Keratinocyte (primary cell): ENCODE measurements at regions not wholly inside any gene's neighbourhood (a gene's known extent, or its start where the extent isn't known, plus 50 kb on each side); places are given as distances from the start of the nearest gene placed in this dataset.

Experiments
- DNase-seq: peaks from one replicate; pipeline ENCODE4 v3.0.0-alpha.2; 2011; ENCODE audit warnings: low read depth, missing footprints, low spot score
- FAIRE-seq: peaks from 2 replicates; lab custom pipeline; 2011; peaks lifted over from hg19 to GRCh38; lab: Jason Lieb, UNC
- H2AFZ ChIP-seq: 2 replicates; pipeline ENCODE4 v1.6.0; 2012; ENCODE audit warnings: low read length, control low read depth, inconsistent platforms; ENCODE audit not compliant: control insufficient read depth
- H3K27ac ChIP-seq: 2 replicates; pipeline ENCODE4 v1.5.1; 2011; ENCODE audit warnings: low read length; ENCODE audit not compliant: control insufficient read depth, insufficient read depth
- H3K27me3 ChIP-seq: 3 replicates; pipeline ENCODE4 v1.6.0; 2011; ENCODE audit warnings: low read length; ENCODE audit not compliant: control insufficient read depth, insufficient read depth; ENCODE audit errors: extremely low read depth
- H3K36me3 ChIP-seq, 2 experiments: 2 replicates in 1 of 2; 3 replicates in 1 of 2; pipeline ENCODE4 v1.5.1; 2011; ENCODE audit warnings: low read length in 2 of 2, mild to moderate bottlenecking in 1 of 2; ENCODE audit not compliant: control insufficient read depth in 2 of 2, insufficient read depth in 2 of 2; ENCODE audit errors: extremely low read depth in 1 of 2
- H3K4me1 ChIP-seq: 3 replicates; pipeline ENCODE4 v1.5.1; 2011; ENCODE audit warnings: low read length; ENCODE audit not compliant: control insufficient read depth, insufficient read depth; ENCODE audit errors: extremely low read depth
- H3K4me2 ChIP-seq: 3 replicates; pipeline ENCODE4 v1.6.0; 2011; ENCODE audit warnings: low read depth, low read length; ENCODE audit not compliant: control insufficient read depth, insufficient read depth; ENCODE audit errors: extremely low read depth
- H3K4me3 ChIP-seq, 3 experiments: fragments of 200-600 bp in 1 of 3; sonication (generic) in 1 of 3; 2 replicates in 2 of 3; 3 replicates in 1 of 3; pipeline ENCODE4 v1.5.1; 2011 to 2016; ENCODE audit warnings: low read length in 3 of 3, mild to moderate bottlenecking in 3 of 3, control low read depth in 2 of 3, inconsistent platforms in 1 of 3, low read depth in 1 of 3, mixed read lengths in 1 of 3, mixed run types in 1 of 3, moderate library complexity in 1 of 3; ENCODE audit not compliant: control insufficient read depth in 2 of 3, insufficient read depth in 2 of 3; ENCODE audit errors: extremely low read depth in 1 of 3
- H3K79me2 ChIP-seq: 2 replicates; pipeline ENCODE4 v1.6.0; 2012; ENCODE audit warnings: low read length; ENCODE audit not compliant: control insufficient read depth, insufficient read depth
- H3K9ac ChIP-seq: 3 replicates; pipeline ENCODE4 v1.6.0; 2011; ENCODE audit warnings: low read length; ENCODE audit not compliant: control insufficient read depth, insufficient read depth; ENCODE audit errors: extremely low read depth
- H3K9me1 ChIP-seq: 3 replicates; pipeline ENCODE4 v1.6.0; 2011; ENCODE audit warnings: low read length; ENCODE audit not compliant: control insufficient read depth, insufficient read depth; ENCODE audit errors: extremely low read depth
- H3K9me3 ChIP-seq: 2 replicates; pipeline ENCODE4 v1.5.1; 2012; ENCODE audit warnings: low read depth, low read length; ENCODE audit not compliant: control insufficient read depth
- H4K20me1 ChIP-seq: 3 replicates; pipeline ENCODE4 v1.6.0; 2011; ENCODE audit warnings: low read length; ENCODE audit not compliant: control insufficient read depth, insufficient read depth; ENCODE audit errors: extremely low read depth
- EZH2 ChIP-seq: IDR thresholded peaks from one replicate; pipeline ENCODE4 v1.6.1; 2012; ENCODE audit warnings: inconsistent platforms, mild to moderate bottlenecking, low read length, moderate library complexity
- dilution Hi-C: fragments of 300-500 bp; cut with MboI; formaldehyde crosslinking; loops from one replicate; pipeline ENCODE4 v1.7.0; 2020; ENCODE audit warnings: low sequenced_read_pairs; ENCODE audit not compliant: extremely low pct_ligation_motif_present
- TF ChIP-seq, protein P1 (sequence below), 3 experiments: IDR thresholded peaks in 1 of 3; conservative IDR thresholded peaks in 1 of 3; optimal IDR thresholded peaks in 1 of 3; 2 replicates in 2 of 3; 3 replicates in 1 of 3; pipeline versions ENCODE3 to v1.5.1; 2011; ENCODE audit warnings: low read length in 3 of 3, mild to moderate bottlenecking in 3 of 3, moderate library complexity in 2 of 3, control low read depth in 1 of 3, inconsistent platforms in 1 of 3; ENCODE audit not compliant: insufficient read depth in 2 of 3; ENCODE audit errors: extremely low read depth in 1 of 3

DNA sequence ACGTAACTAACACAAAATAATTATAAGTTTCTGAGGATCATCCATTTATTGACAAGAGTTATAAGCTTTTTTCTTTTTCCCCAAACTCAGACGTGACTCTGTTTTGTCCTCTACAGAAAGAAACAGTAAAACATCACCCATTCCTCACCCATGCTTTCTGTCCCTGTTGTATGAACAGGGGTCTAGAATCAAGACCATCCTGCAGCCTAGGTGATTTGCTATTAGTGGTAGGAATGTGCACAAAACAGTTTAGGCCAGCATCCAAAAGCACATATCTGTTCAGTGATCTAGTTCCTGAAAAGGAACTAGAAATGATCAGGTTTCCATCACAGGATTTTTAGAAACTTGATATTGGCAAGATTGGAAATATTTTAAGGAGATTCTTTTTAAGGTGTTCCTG, 527.6 kb downstream of the SOX2 start:
- Histone ChIP-seq H4K20me1 (no peaks in the 10 kb centered on the region), H3K4me2 (no peak overlapping the region), H3K27ac (no peak overlapping the region), H2AFZ (no peak overlapping the region), H3K27me3 (no peaks in the 10 kb centered on the region), H3K9me1 (no peaks in the 10 kb centered on the region), H3K4me3 (no peak overlapping the region), H3K36me3 (no peaks in the 10 kb centered on the region), H3K9ac (no peak overlapping the region), H3K79me2 (no peaks in the 10 kb centered on the region), H3K9me3 (no peaks in the 10 kb centered on the region), H3K4me1 (peaks cover 7% of the 10 kb centered on the region)
- TF ChIP-seq, protein P1, sequence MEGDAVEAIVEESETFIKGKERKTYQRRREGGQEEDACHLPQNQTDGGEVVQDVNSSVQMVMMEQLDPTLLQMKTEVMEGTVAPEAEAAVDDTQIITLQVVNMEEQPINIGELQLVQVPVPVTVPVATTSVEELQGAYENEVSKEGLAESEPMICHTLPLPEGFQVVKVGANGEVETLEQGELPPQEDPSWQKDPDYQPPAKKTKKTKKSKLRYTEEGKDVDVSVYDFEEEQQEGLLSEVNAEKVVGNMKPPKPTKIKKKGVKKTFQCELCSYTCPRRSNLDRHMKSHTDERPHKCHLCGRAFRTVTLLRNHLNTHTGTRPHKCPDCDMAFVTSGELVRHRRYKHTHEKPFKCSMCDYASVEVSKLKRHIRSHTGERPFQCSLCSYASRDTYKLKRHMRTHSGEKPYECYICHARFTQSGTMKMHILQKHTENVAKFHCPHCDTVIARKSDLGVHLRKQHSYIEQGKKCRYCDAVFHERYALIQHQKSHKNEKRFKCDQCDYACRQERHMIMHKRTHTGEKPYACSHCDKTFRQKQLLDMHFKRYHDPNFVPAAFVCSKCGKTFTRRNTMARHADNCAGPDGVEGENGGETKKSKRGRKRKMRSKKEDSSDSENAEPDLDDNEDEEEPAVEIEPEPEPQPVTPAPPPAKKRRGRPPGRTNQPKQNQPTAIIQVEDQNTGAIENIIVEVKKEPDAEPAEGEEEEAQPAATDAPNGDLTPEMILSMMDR (optimal IDR thresholded peaks at IDR 0.05 in 1 of 3, IDR thresholded peaks at IDR 0.05 in 1 of 3, conservative IDR thresholded peaks at IDR 0.05 in 1 of 3; ENCODE audit: extremely low read depth in 1 of 3, insufficient read depth in 2 of 3, low read length in 3 of 3), result no peak
- no peak for TF ChIP-seq EZH2
- dilution Hi-C loops, result loop anchor here (25.0 kb wide), 1 partner anchor 502 kb away; no protein-coding TSS in a partner anchor
- DNase-seq, result no peak
- FAIRE-seq, result no peak

DNA sequence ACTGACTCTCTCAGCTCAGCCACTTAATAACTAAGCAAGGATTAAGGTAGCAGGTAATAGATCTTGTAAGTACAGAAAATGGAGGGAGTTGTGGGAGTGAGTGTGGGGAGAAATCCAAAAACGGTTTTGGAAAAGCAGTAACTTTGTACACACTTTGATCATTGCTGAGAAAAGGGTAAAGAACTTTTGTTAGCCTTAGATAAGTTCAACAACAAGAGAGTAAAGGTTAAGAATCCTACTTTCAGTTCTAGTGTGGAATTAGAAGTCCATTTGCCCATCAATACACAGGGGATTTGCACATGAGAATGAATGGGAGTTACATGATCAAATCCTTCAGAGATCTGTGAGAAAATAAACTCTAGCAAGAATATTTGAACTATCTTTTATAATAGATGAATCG, 528.7 kb downstream of the SOX2 start:
- H3K9me1 ChIP-seq, result no peaks in the 10 kb centered on the region
- no peaks in the 10 kb centered on the region for H3K27me3 ChIP-seq
- no peak overlapping the region for H3K4me3 ChIP-seq
- H3K79me2 ChIP-seq, result no peaks in the 10 kb centered on the region
- no peaks in the 10 kb centered on the region for H3K36me3 ChIP-seq
- no peak overlapping the region for H3K9ac ChIP-seq
- FAIRE-seq (no peak), DNase-seq (no peak)
- no peak overlapping the region for H3K27ac ChIP-seq
- no peaks in the 10 kb centered on the region for H4K20me1 ChIP-seq
- no peak overlapping the region for H3K4me2 ChIP-seq
- H3K4me1 ChIP-seq, result no peaks in the 10 kb centered on the region
- no peaks in the 10 kb centered on the region for H3K9me3 ChIP-seq
- dilution Hi-C loops, result loop anchor here (25.0 kb wide), 1 partner anchor 503 kb away; no protein-coding TSS in a partner anchor
- no peak overlapping the region for H2AFZ ChIP-seq
- TF ChIP-seq EZH2, result no peak
- TF ChIP-seq, protein P1 (optimal IDR thresholded peaks at IDR 0.05 in 1 of 3, IDR thresholded peaks at IDR 0.05 in 1 of 3, conservative IDR thresholded peaks at IDR 0.05 in 1 of 3; ENCODE audit: extremely low read depth in 1 of 3, insufficient read depth in 2 of 3, low read length in 3 of 3), result no peak
